ENCODE measurements at regions not wholly inside any gene's neighbourhood (a gene's known extent, or its start where the extent isn't known, plus 50 kb on each side); places are given as distances from the start of the nearest gene placed in this dataset.

- TF ChIP-seq CTCF (IDR thresholded peaks at IDR 0.05) = no peak
- TF ChIP-seq POLR2A (IDR thresholded peaks at IDR 0.05) = no peak
These were observed 800.0 kb downstream of the TRHDE start for GRCh38 chr12:73072214-73072613.
